DND-41 (cell line): ENCODE measurements at regions not wholly inside any gene's neighbourhood (a gene's known extent, or its start where the extent isn't known, plus 50 kb on each side); places are given as distances from the start of the nearest gene placed in this dataset.

ENCODE experiments used
- CTCF ChIP-seq: IDR thresholded peaks from 2 replicates; pipeline ENCODE4 v1.5.1; 2012; ENCODE audit warnings: borderline replicate concordance, low read length, moderate library complexity, mild to moderate bottlenecking; ENCODE audit not compliant: poor library complexity, severe bottlenecking; ENCODE audit errors: extremely low read depth
- EZH2 ChIP-seq: IDR thresholded peaks from 3 replicates; pipeline ENCODE4 v1.6.1; 2012; ENCODE audit warnings: borderline replicate concordance, low read depth, mild to moderate bottlenecking, moderate library complexity, low read length, inconsistent platforms; ENCODE audit not compliant: severe bottlenecking

- TF ChIP-seq CTCF: no peak
- no peak for TF ChIP-seq EZH2
Measured at GRCh38 chr10:56567580-56567979, 206.5 kb upstream of the ZWINT start.
